Spinal cord (tissue), 9 donors: ENCODE measurements at regions not wholly inside any gene's neighbourhood (a gene's known extent, or its start where the extent isn't known, plus 50 kb on each side); places are given as distances from the start of the nearest gene placed in this dataset.
A peak's percentile ranks its signal among the peaks of the same experiment; 100 is the strongest.

ENCODE experiments used
- DNase-seq, 6 donors: peaks; one replicate each; pipeline versions ENCODE4 v3.0.0 to v3.0.0-alpha.2; 2013 to 2015; ENCODE audit warnings: low spot score in 6 of 6, low read depth in 4 of 6
- H3K27ac ChIP-seq: one replicate; pipeline ENCODE4 v1.5.1; 2013; ENCODE audit warnings: low read depth, low read length, control low read depth
- H3K27me3 ChIP-seq: one replicate; pipeline ENCODE4 v1.6.1; 2013; ENCODE audit warnings: low read length; ENCODE audit not compliant: control insufficient read depth, insufficient read depth
- H3K36me3 ChIP-seq: one replicate; pipeline ENCODE4 v1.6.1; 2013; ENCODE audit warnings: low read length; ENCODE audit not compliant: control insufficient read depth, insufficient read depth
- H3K4me1 ChIP-seq: one replicate; pipeline ENCODE4 v1.6.1; 2013; ENCODE audit warnings: low read length; ENCODE audit not compliant: control insufficient read depth, insufficient read depth
- H3K4me3 ChIP-seq: one replicate; pipeline ENCODE4 v1.5.1; 2013; ENCODE audit warnings: low read depth, low read length, control low read depth
- H3K9me3 ChIP-seq: one replicate; pipeline ENCODE4 v1.6.1; 2013; ENCODE audit warnings: low read length; ENCODE audit not compliant: control insufficient read depth, insufficient read depth
- WGBS: methylation state at CpG from one replicate; pipeline ENCODE4 v1.1.5; 2013; ENCODE audit warnings: missing lambda C conversion rate; ENCODE audit not compliant: insufficient coverage; 5-methylcytosine and 5-hydroxymethylcytosine counted together
- donor health status: healthy.

DNA sequence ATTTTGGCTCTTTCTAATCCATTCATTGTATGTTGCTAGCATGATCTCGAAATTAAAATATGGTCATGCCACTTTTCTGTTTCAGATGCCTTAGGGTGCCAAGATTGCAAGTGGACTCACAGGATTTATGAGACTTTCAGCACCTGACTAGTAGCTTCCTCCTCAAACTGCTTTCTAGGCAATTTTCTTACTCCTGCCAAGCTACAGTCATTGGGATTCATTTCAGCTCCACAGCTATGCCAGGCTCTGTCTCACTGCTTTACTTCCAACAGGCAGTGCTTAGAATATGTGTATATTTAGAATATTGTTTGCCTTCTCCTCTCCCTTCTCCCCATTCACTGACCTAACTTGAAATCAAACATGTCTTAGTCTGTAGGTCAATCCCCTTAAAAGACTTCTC lies 681.4 kb downstream of the TENT5A start:
- DNase-seq = peak in 2 of 6 donors; percentile 2 to 64
- Histone ChIP-seq H3K4me1 (no peaks in the 10 kb centered on the region), H3K9me3 (no peaks in the 10 kb centered on the region), H3K36me3 (no peaks in the 10 kb centered on the region), H3K27ac (no peak overlapping the region), H3K4me3 (no peak overlapping the region), H3K27me3 (no peaks in the 10 kb centered on the region)
- 78% methylated on average over 1 of the region's 1 CpG for WGBS

GRCh38 chr6:81067057-81067456 lies 685.4 kb downstream of the TENT5A start:
- Histone ChIP-seq H3K27me3 (no peaks in the 10 kb centered on the region), H3K4me1 (no peaks in the 10 kb centered on the region), H3K27ac (no peak overlapping the region), H3K4me3 (no peak overlapping the region), H3K9me3 (no peaks in the 10 kb centered on the region), H3K36me3 (no peaks in the 10 kb centered on the region)
- no CpG with 5 or more reads among the region's 2 CpGs for WGBS
- no peak for DNase-seq

DNA sequence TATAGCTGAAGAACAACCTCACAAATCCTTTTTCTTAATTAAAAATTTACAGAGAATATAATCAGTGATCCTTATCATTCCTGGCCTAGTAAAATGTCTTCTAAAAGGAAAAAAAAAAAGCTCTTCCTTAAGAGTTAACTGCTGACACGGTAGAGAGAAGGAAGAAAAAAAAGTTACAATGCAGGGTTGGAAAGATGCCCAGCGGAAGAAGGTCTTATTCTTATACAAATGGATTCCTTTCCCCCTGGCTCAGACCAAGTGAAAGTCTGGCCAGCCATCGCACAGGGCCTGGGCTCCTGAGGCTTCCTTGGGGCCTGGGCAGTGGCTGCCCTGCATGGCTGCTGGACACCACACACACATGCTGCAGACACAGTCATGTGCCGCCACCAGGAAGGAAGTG lies 688.6 kb downstream of the TENT5A start:
- no peak overlapping the region for H3K27ac ChIP-seq
- no peak for DNase-seq
- H3K36me3 ChIP-seq = no peaks in the 10 kb centered on the region
- no CpG with 5 or more reads among the region's 4 CpGs for WGBS
- H3K4me3 ChIP-seq = no peak overlapping the region
- H3K27me3 ChIP-seq = no peaks in the 10 kb centered on the region
- no peaks in the 10 kb centered on the region for H3K9me3 ChIP-seq
- H3K4me1 ChIP-seq = no peaks in the 10 kb centered on the region

GRCh38 chr6:81054036-81054435 lies 698.4 kb downstream of the TENT5A start:
- H3K9me3 ChIP-seq = no peaks in the 10 kb centered on the region
- peak in 1 of 6 donors; percentile 51 for DNase-seq
- no peaks in the 10 kb centered on the region for H3K27me3 ChIP-seq
- no peaks in the 10 kb centered on the region for H3K36me3 ChIP-seq
- H3K4me1 ChIP-seq = no peaks in the 10 kb centered on the region
- no peak overlapping the region for H3K27ac ChIP-seq
- WGBS = 73% methylated on average over 1 of the region's 2 CpGs
- no peak overlapping the region for H3K4me3 ChIP-seq

- no peaks in the 10 kb centered on the region for H3K4me1 ChIP-seq
- no peaks in the 10 kb centered on the region for H3K27me3 ChIP-seq
- H3K27ac ChIP-seq = no peak overlapping the region
- no CpG with 5 or more reads among the region's 8 CpGs for WGBS
- no peak overlapping the region for H3K4me3 ChIP-seq
- H3K36me3 ChIP-seq = no peaks in the 10 kb centered on the region
- DNase-seq = no peak
- no peaks in the 10 kb centered on the region for H3K9me3 ChIP-seq
Measured at GRCh38 chr6:81051952-81052351, 700.5 kb downstream of the TENT5A start.

DNA sequence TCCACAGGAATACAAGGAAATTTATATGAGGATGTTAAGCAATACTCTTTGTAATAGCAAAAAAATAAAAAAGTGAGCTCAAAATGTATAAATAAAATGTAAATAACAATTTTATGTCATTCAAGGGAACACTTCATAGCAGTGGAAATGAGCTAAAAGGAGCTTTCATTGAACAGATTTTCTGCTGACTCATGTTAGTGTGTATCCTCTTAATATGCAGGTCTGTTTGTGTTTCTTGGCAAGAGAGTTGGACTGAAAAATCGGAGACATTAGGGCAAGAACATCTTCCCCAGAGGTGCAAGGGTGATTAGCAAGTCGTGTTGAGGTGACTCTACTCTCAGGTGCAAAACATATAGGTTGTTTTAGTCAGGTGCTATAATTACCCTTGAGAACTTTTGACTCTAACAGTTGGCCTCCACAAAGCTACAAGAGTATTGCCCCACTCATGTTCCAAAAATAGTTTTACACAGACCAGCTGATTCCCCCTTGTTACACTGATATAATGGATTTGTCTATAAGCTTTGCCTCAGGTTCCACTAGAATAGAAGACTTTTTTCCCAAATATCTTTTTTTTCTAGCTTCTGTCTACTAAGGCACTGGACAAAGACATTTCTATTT lies 702.9 kb downstream of the TENT5A start:
- Histone ChIP-seq H3K27me3 (no peaks in the 10 kb centered on the region), H3K4me1 (no peaks in the 10 kb centered on the region), H3K4me3 (no peak overlapping the region), H3K27ac (no peak overlapping the region), H3K36me3 (no peaks in the 10 kb centered on the region), H3K9me3 (no peaks in the 10 kb centered on the region)
- DNase-seq = peak in 1 of 6 donors; percentile 2
- 44% methylated on average over 1 of the region's 2 CpGs for WGBS

GRCh38 chr6:81031416-81031815 lies 721.1 kb downstream of the TENT5A start:
- WGBS = no CpG with 5 or more reads among the region's 2 CpGs
- H3K27ac ChIP-seq = no peak overlapping the region
- DNase-seq = peak in 2 of 6 donors; percentile 46 to 51

GRCh38 chr6:81026041-81026553 lies 726.4 kb downstream of the TENT5A start:
- no peak overlapping the region for H3K27ac ChIP-seq
- no peak for DNase-seq
- 79% methylated on average over 2 of the region's 2 CpGs for WGBS

More at GRCh38 chr6:81031416-81031815, 721.1 kb downstream of the TENT5A start:
- H3K4me3 ChIP-seq = no peak overlapping the region
- no peaks in the 10 kb centered on the region for H3K36me3 ChIP-seq
- H3K9me3 ChIP-seq = no peaks in the 10 kb centered on the region
- H3K27me3 ChIP-seq = no peaks in the 10 kb centered on the region
- H3K4me1 ChIP-seq = no peaks in the 10 kb centered on the region

GRCh38 chr6:81023709-81024108 lies 728.8 kb downstream of the TENT5A start:
- Histone ChIP-seq H3K27me3 (no peaks in the 10 kb centered on the region), H3K9me3 (peaks cover 11% of the 10 kb centered on the region), H3K36me3 (no peaks in the 10 kb centered on the region), H3K4me3 (no peak overlapping the region), H3K4me1 (no peaks in the 10 kb centered on the region), H3K27ac (no peak overlapping the region)
- WGBS = no CpG with 5 or more reads among the region's 1 CpG
- DNase-seq = no peak

More at GRCh38 chr6:81026041-81026553, 726.4 kb downstream of the TENT5A start:
- H3K4me3 ChIP-seq = no peak overlapping the region
- peaks cover 11% of the 10 kb centered on the region for H3K9me3 ChIP-seq
- no peaks in the 10 kb centered on the region for H3K27me3 ChIP-seq
- H3K4me1 ChIP-seq = no peaks in the 10 kb centered on the region
- H3K36me3 ChIP-seq = no peaks in the 10 kb centered on the region

DNA sequence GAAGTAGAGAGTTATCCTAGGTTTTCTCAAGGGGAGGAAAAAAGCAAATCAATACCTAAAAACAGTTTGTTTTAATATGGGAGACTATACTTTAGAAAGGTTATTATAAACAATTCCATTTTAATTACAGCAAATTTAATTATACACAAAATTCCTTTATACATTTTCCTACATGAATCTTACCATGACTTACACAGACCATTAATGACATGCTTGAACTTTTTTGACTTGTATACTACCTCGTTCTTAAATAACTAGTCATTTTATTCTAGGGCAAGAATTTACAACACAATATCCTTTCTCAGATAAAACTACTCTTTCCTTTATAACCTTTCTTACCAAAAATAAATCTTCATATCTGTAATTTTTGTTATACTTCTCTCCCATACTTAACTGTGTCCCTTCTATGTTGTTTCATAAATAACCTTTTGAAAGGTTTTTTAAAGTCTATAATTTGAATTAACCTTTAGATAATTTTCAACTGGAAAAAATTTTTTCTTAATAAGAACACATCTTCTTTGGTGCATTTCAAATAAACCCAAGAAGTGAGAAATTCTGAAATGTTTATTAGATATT lies 729.4 kb downstream of the TENT5A start:
- 100% methylated on average over 1 of the region's 1 CpG for WGBS
- Histone ChIP-seq H3K36me3 (no peaks in the 10 kb centered on the region), H3K9me3 (peaks cover 11% of the 10 kb centered on the region), H3K4me3 (no peak overlapping the region), H3K27me3 (no peaks in the 10 kb centered on the region), H3K27ac (no peak overlapping the region), H3K4me1 (no peaks in the 10 kb centered on the region)
- DNase-seq = no peak
